ENCODE measurements at regions not wholly inside any gene's neighbourhood (a gene's known extent, or its start where the extent isn't known, plus 50 kb on each side); places are given as distances from the start of the nearest gene placed in this dataset.

DNA sequence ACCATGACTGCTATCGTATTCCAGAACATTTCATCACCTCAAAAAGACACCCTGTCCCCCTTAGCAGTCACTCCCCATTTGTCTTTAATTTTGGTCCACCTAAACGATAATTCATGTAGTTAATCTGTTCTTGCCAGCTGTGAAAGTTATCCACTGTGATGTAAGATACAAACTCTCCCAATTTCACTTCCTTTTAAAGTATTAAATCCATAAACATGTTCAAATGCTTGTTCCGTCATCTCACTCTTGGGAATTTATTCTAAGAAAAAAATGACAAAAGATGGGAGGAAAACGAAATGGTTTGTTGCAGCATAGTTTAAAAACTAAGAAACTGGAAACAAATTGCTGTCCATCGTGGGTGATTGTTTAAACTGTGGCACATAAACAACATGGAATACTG, 53.7 kb upstream of the IRF2 start:
- WGBS (ENCODE audit: insufficient coverage), result 20% methylated on average over 1 of the region's 5 CpGs

DNA sequence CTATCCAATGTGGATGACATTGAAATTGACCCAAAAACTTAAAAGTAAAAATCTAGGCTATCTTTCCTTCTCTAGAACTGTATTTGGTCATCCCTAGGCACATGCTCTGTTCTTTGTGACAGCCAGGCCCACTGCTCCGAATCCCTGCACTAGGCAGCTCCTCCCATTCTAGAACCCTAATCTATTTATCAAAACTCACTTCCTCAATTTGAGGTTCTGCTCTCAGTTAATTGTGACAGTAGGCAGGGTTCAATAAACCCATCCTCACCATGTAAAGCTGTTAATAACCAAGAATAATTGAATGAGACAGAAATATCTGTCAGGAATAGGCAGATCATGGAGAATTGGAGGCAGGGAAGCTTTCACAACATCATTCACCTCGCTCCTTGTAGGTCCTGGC, 51.9 kb upstream of the IRF2 start:
- Histone ChIP-seq H3K4me3 (replicated peaks in 1 of 3; ENCODE audit: low read depth in 2 of 3, low read length in 3 of 3) (no peak overlapping the region), H3K27ac (ENCODE audit: low read depth in 1 of 2, low read length in 2 of 2) (no peak overlapping the region), H3K9me3 (replicated peaks in 1 of 2; ENCODE audit: control insufficient read depth in 1 of 2, insufficient read depth in 1 of 2, low read length in 2 of 2) (no peaks in the 10 kb centered on the region), H3K79me2 (ENCODE audit: insufficient read depth, low read length) (no peaks in the 10 kb centered on the region), H3K4me1 (ENCODE audit: control insufficient read depth in 1 of 2, insufficient read depth in 2 of 2, low read length in 2 of 2) (peaks cover 7 to 10% of the 10 kb centered on the region in 2 donors), H3K27me3 (ENCODE audit: control insufficient read depth in 2 of 2, insufficient read depth in 2 of 2, low read length in 2 of 2) (no peaks in the 10 kb centered on the region), H3K36me3 (replicated peaks in 1 of 2; ENCODE audit: control insufficient read depth in 1 of 2, insufficient read depth in 2 of 2, low read length in 2 of 2) (no peaks in the 10 kb centered on the region), H4K20me1 (ENCODE audit: insufficient read depth, low read length) (no peaks in the 10 kb centered on the region), H2AFZ (ENCODE audit: insufficient read depth, low read depth, low read length, poor library complexity, severe bottlenecking) (no peak overlapping the region), H3K9ac (ENCODE audit: insufficient read depth, low read length, poor library complexity, severe bottlenecking) (no peak overlapping the region), H3K4me2 (replicated peaks; ENCODE audit: extremely low read depth, low read length, poor library complexity, severe bottlenecking) (no peak overlapping the region)
- H3K4me1 Mint-ChIP-seq, result peaks cover 24% of the 10 kb centered on the region
- peaks cover 1 to 11% (median 6%) of the 10 kb centered on the region in 7 donors for H3K9me3 Mint-ChIP-seq
- TF ChIP-seq, protein P1, sequence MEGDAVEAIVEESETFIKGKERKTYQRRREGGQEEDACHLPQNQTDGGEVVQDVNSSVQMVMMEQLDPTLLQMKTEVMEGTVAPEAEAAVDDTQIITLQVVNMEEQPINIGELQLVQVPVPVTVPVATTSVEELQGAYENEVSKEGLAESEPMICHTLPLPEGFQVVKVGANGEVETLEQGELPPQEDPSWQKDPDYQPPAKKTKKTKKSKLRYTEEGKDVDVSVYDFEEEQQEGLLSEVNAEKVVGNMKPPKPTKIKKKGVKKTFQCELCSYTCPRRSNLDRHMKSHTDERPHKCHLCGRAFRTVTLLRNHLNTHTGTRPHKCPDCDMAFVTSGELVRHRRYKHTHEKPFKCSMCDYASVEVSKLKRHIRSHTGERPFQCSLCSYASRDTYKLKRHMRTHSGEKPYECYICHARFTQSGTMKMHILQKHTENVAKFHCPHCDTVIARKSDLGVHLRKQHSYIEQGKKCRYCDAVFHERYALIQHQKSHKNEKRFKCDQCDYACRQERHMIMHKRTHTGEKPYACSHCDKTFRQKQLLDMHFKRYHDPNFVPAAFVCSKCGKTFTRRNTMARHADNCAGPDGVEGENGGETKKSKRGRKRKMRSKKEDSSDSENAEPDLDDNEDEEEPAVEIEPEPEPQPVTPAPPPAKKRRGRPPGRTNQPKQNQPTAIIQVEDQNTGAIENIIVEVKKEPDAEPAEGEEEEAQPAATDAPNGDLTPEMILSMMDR (IDR thresholded peaks at IDR 0.05), result no peak
- no CpG with 5 or more reads among the region's 2 CpGs for WGBS (ENCODE audit: insufficient coverage)
- no peak overlapping the region for H3K27ac Mint-ChIP-seq
- H3K36me3 Mint-ChIP-seq, result no peaks in the 10 kb centered on the region
- no peak for DNase-seq
- H3K27me3 Mint-ChIP-seq (ENCODE audit: low read depth in 3 of 3), result peaks cover 0 to 3% (median 2%) of the 10 kb centered on the region in 3 donors
- intact Hi-C loops (cut with micrococcal nuclease), result no loop called here
- no peak overlapping the region for H3K4me3 Mint-ChIP-seq

More for the DNA sequence above, 53.7 kb upstream of the IRF2 start:
- no peaks in the 10 kb centered on the region for H4K20me1 ChIP-seq (ENCODE audit: insufficient read depth, low read length)
- no peaks in the 10 kb centered on the region for H3K9me3 ChIP-seq (replicated peaks in 1 of 2; ENCODE audit: control insufficient read depth in 1 of 2, insufficient read depth in 1 of 2, low read length in 2 of 2)
- no peaks in the 10 kb centered on the region for H3K79me2 ChIP-seq (ENCODE audit: insufficient read depth, low read length)
- H3K27me3 ChIP-seq (ENCODE audit: control insufficient read depth in 2 of 2, insufficient read depth in 2 of 2, low read length in 2 of 2), result no peaks in the 10 kb centered on the region
- no peak overlapping the region for H3K4me3 ChIP-seq (replicated peaks in 1 of 3; ENCODE audit: low read depth in 2 of 3, low read length in 3 of 3)
- no peak overlapping the region for H2AFZ ChIP-seq (ENCODE audit: insufficient read depth, low read depth, low read length, poor library complexity, severe bottlenecking)
- H3K36me3 ChIP-seq (replicated peaks in 1 of 2; ENCODE audit: control insufficient read depth in 1 of 2, insufficient read depth in 2 of 2, low read length in 2 of 2), result no peaks in the 10 kb centered on the region
- H3K4me1 Mint-ChIP-seq, result peaks cover 24% of the 10 kb centered on the region
- no peak overlapping the region for H3K9ac ChIP-seq (ENCODE audit: insufficient read depth, low read length, poor library complexity, severe bottlenecking)
- no peak overlapping the region for H3K4me2 ChIP-seq (replicated peaks; ENCODE audit: extremely low read depth, low read length, poor library complexity, severe bottlenecking)
- TF ChIP-seq, protein P1 (IDR thresholded peaks at IDR 0.05), result no peak
- H3K4me1 ChIP-seq (ENCODE audit: control insufficient read depth in 1 of 2, insufficient read depth in 2 of 2, low read length in 2 of 2), result peaks cover 7 to 10% of the 10 kb centered on the region in 2 donors
- peaks cover 0 to under 1% of the 10 kb centered on the region in 2 donors for H3K36me3 Mint-ChIP-seq
- no peak overlapping the region for H3K4me3 Mint-ChIP-seq
- H3K27ac ChIP-seq (ENCODE audit: low read depth in 1 of 2, low read length in 2 of 2), result no peak overlapping the region
- H3K27ac Mint-ChIP-seq, result peak overlapping the region in 1 of 7 donors; percentile 68
- peaks cover 1 to 11% (median 6%) of the 10 kb centered on the region in 7 donors for H3K9me3 Mint-ChIP-seq
- peaks cover 0 to 3% (median 0%) of the 10 kb centered on the region in 3 donors for H3K27me3 Mint-ChIP-seq (ENCODE audit: low read depth in 3 of 3)
- no peak for DNase-seq
- intact Hi-C loops (cut with micrococcal nuclease), result no loop called here
